ENCODE measurements at regions not wholly inside any gene's neighbourhood (a gene's known extent, or its start where the extent isn't known, plus 50 kb on each side); places are given as distances from the start of the nearest gene placed in this dataset.

- TF ChIP-seq FOXA1 (IDR thresholded peaks at IDR 0.05) (no peak), NFRKB (IDR thresholded peaks at IDR 0.05) (no peak), SP1 (IDR thresholded peaks at IDR 0.05) (no peak), ARNT (IDR thresholded peaks at IDR 0.05) (no peak), FOXK2 (IDR thresholded peaks at IDR 0.05) (no peak), SUZ12 (IDR thresholded peaks at IDR 0.05) (no peak), ELF4 (IDR thresholded peaks at IDR 0.05) (no peak)
Measured at GRCh38 chr1:5110508-5110907, 456.1 kb downstream of the AJAP1 start.

Measured in HEK293T (cell line).